Transverse colon (tissue), 4 donors: ENCODE measurements at regions not wholly inside any gene's neighbourhood (a gene's known extent, or its start where the extent isn't known, plus 50 kb on each side); places are given as distances from the start of the nearest gene placed in this dataset.

Experiments used
- CTCF ChIP-seq, 5 experiments: fragments of 200-600 bp in 3 of 5; fragments of 450-650 bp in 2 of 5; sonication (generic) in 3 of 5; IDR thresholded peaks; 1 replicate in 2 of 5; 2 replicates in 3 of 5; pipeline ENCODE4 v1.5.1; 2016 to 2017; ENCODE audit warnings: antibody characterized with exemption in 5 of 5, inconsistent platforms in 3 of 5, mild to moderate bottlenecking in 2 of 5, moderate library complexity in 1 of 5
- EP300 ChIP-seq: sonication (generic); formaldehyde crosslinking; IDR thresholded peaks from one replicate; pipeline ENCODE4 v1.6.1; 2017; ENCODE audit warnings: antibody characterized with exemption, low read depth
- POLR2A ChIP-seq: fragments of 450-650 bp; IDR thresholded peaks from one replicate; pipeline ENCODE4 v1.6.1; 2016; ENCODE audit warnings: antibody characterized with exemption, mild to moderate bottlenecking, moderate library complexity
- POLR2AphosphoS5 ChIP-seq, 3 donors: sonication (generic); formaldehyde crosslinking; IDR thresholded peaks; one replicate each; pipeline ENCODE4 v1.6.1; 2016; ENCODE audit warnings: antibody characterized with exemption in 3 of 3

GRCh38 chr7:125504848-125505247 lies 575.2 kb upstream of the POT1 start:
- TF ChIP-seq EP300 (no peak), CTCF (IDR thresholded peaks at IDR 0.05) (no peak), POLR2AphosphoS5 (IDR thresholded peaks at IDR 0.05) (no peak), POLR2A (no peak)
